ENCODE measurements at regions not wholly inside any gene's neighbourhood (a gene's known extent, or its start where the extent isn't known, plus 50 kb on each side); places are given as distances from the start of the nearest gene placed in this dataset.

- TF ChIP-seq, protein P1, sequence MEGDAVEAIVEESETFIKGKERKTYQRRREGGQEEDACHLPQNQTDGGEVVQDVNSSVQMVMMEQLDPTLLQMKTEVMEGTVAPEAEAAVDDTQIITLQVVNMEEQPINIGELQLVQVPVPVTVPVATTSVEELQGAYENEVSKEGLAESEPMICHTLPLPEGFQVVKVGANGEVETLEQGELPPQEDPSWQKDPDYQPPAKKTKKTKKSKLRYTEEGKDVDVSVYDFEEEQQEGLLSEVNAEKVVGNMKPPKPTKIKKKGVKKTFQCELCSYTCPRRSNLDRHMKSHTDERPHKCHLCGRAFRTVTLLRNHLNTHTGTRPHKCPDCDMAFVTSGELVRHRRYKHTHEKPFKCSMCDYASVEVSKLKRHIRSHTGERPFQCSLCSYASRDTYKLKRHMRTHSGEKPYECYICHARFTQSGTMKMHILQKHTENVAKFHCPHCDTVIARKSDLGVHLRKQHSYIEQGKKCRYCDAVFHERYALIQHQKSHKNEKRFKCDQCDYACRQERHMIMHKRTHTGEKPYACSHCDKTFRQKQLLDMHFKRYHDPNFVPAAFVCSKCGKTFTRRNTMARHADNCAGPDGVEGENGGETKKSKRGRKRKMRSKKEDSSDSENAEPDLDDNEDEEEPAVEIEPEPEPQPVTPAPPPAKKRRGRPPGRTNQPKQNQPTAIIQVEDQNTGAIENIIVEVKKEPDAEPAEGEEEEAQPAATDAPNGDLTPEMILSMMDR (IDR thresholded peaks at IDR 0.05) = no peak
- TF ChIP-seq POLR2AphosphoS5 (IDR thresholded peaks at IDR 0.05; ENCODE audit: insufficient read depth in 1 of 2, low read depth in 1 of 2) (no peak), POLR2A (IDR thresholded peaks at IDR 0.05) (no peak)
Observed at GRCh38 chr9:22809371-22809770, 362.7 kb downstream of the DMRTA1 start.

All from vagina (tissue), 2 donors.